Endothelial cell of umbilical vein (primary cell): ENCODE measurements at regions not wholly inside any gene's neighbourhood (a gene's known extent, or its start where the extent isn't known, plus 50 kb on each side); places are given as distances from the start of the nearest gene placed in this dataset.

ENCODE experiments used
- BruUV-seq: library from RNA; stranded (reverse); fragments of 400-500 nt; replicated peaks from 2 replicates; lab custom pipeline; 2021; lab: Mats Ljungman, UMichigan
- CTCF ChIA-PET: fragments of 300-600, 350-600 bp; sonication (Branson Sonifier 250); formaldehyde crosslinking; loops from one replicate; lab custom pipeline; 2021; ENCODE audit warnings: antibody characterized with exemption, inconsistent platforms; lab: Charles Lee
- POLR2A ChIA-PET: fragments of 300-600, 350-600 bp; sonication (Branson Sonifier 250); formaldehyde crosslinking; loops from one replicate; lab custom pipeline; 2021; ENCODE audit warnings: antibody characterized with exemption, inconsistent platforms; lab: Charles Lee
- DNase-seq: peaks from one replicate; pipeline ENCODE4 v3.0.0-alpha.2; 2011; ENCODE audit warnings: low read depth, low spot score
- FAIRE-seq: peaks from 2 replicates; lab custom pipeline; 2011; peaks lifted over from hg19 to GRCh38; lab: Jason Lieb, UNC
- H2AFZ ChIP-seq: 2 replicates; pipeline ENCODE4 v1.6.0; 2012; ENCODE audit warnings: low read depth, low read length, control low read depth, inconsistent platforms
- H3K27ac ChIP-seq: 2 replicates; pipeline ENCODE4 v1.5.1; 2011; ENCODE audit warnings: low read depth, mild to moderate bottlenecking, control low read depth, low read length, moderate library complexity; ENCODE audit not compliant: insufficient read depth
- H3K27me3 ChIP-seq, 2 experiments: 2 replicates each; pipeline versions ENCODE4 v1.6.0 to v1.6.1; 2011; ENCODE audit warnings: low read length in 2 of 2, mixed read lengths in 1 of 2; ENCODE audit not compliant: control insufficient read depth in 2 of 2, insufficient read depth in 2 of 2
- H3K36me3 ChIP-seq, 2 experiments: 2 replicates in 1 of 2; 3 replicates in 1 of 2; pipeline ENCODE4 v1.5.1; 2011; ENCODE audit warnings: low read length in 2 of 2, mild to moderate bottlenecking in 1 of 2, moderate library complexity in 1 of 2; ENCODE audit not compliant: control insufficient read depth in 2 of 2, insufficient read depth in 2 of 2; ENCODE audit errors: extremely low read depth in 1 of 2
- H3K4me1 ChIP-seq: 3 replicates; pipeline ENCODE4 v1.5.1; 2011; ENCODE audit warnings: mild to moderate bottlenecking, low read length; ENCODE audit not compliant: control insufficient read depth, insufficient read depth; ENCODE audit errors: extremely low read depth
- H3K4me2 ChIP-seq: 2 replicates; pipeline ENCODE4 v1.6.1; 2011; ENCODE audit warnings: low read length, control low read depth, mixed read lengths; ENCODE audit not compliant: insufficient read depth
- H3K4me3 ChIP-seq, 3 experiments: fragments of 200-600 bp in 1 of 3; sonication (generic), shearing (Covaris generic) in 1 of 3; replicated peaks in 1 of 3; 2 replicates each; pipeline ENCODE4 v1.5.1; 2011 to 2016; ENCODE audit warnings: control low read depth in 3 of 3, low read length in 3 of 3, mild to moderate bottlenecking in 2 of 3, inconsistent platforms in 1 of 3, low read depth in 1 of 3, moderate library complexity in 1 of 3; ENCODE audit not compliant: insufficient read depth in 1 of 3
- H3K79me2 ChIP-seq: 2 replicates; pipeline ENCODE4 v1.6.0; 2012; ENCODE audit warnings: low read length, inconsistent platforms; ENCODE audit not compliant: control insufficient read depth, insufficient read depth
- H3K9ac ChIP-seq: replicated peaks from 2 replicates; pipeline ENCODE3; 2011; ENCODE audit warnings: low read length, control low read depth; ENCODE audit not compliant: insufficient read depth; ENCODE audit errors: extremely low read depth
- H3K9me1 ChIP-seq: replicated peaks from 3 replicates; pipeline ENCODE4 v1.6.0; 2011; ENCODE audit warnings: mild to moderate bottlenecking, low read length; ENCODE audit not compliant: control insufficient read depth, insufficient read depth; ENCODE audit errors: extremely low read depth
- H3K9me3 ChIP-seq: replicated peaks from 2 replicates; pipeline ENCODE4 v1.5.1; 2012; ENCODE audit warnings: low read length, inconsistent platforms; ENCODE audit not compliant: control insufficient read depth, insufficient read depth
- H4K20me1 ChIP-seq: replicated peaks from 2 replicates; pipeline ENCODE3; 2011; ENCODE audit warnings: mild to moderate bottlenecking, low read length; ENCODE audit not compliant: control insufficient read depth, insufficient read depth; ENCODE audit errors: extremely low read depth
- EZH2 ChIP-seq: IDR thresholded peaks from 2 replicates; pipeline ENCODE4 v1.6.1; 2012; ENCODE audit warnings: borderline replicate concordance, low read depth, mild to moderate bottlenecking, moderate library complexity, low read length, inconsistent platforms; ENCODE audit not compliant: severe bottlenecking
- FOS ChIP-seq: IDR thresholded peaks from 2 replicates; pipeline ENCODE4 v1.6.1; 2011; ENCODE audit warnings: mild to moderate bottlenecking, low read length, moderate library complexity, borderline replicate concordance; ENCODE audit not compliant: insufficient read depth
- GATA2 ChIP-seq: IDR thresholded peaks from 2 replicates; pipeline ENCODE4 v1.7.0; 2011; ENCODE audit warnings: low read depth, mild to moderate bottlenecking, moderate library complexity, mixed read lengths, low read length; ENCODE audit not compliant: insufficient read length, insufficient read depth
- JUN ChIP-seq: IDR thresholded peaks from 2 replicates; pipeline ENCODE4 v1.6.1; 2011; ENCODE audit warnings: borderline replicate concordance, low read depth; ENCODE audit not compliant: insufficient read length, insufficient read depth
- MYC ChIP-seq: IDR thresholded peaks from one replicate; pipeline ENCODE4 v1.6.1; 2011; ENCODE audit warnings: mild to moderate bottlenecking, low read depth, low read length
- POLR2A ChIP-seq: IDR thresholded peaks from 2 replicates; pipeline ENCODE4 v1.6.1; 2012; ENCODE audit warnings: low read depth, mild to moderate bottlenecking, control low read depth, low read length
- POLR2AphosphoS5 ChIP-seq: IDR thresholded peaks from 2 replicates; pipeline ENCODE4 v1.6.1; 2012; ENCODE audit warnings: low read depth, mild to moderate bottlenecking, control low read depth, low read length, moderate library complexity; ENCODE audit not compliant: insufficient read depth
- dilution Hi-C: fragments of 300-500 bp; cut with MboI; formaldehyde crosslinking; loops from one replicate; pipeline ENCODE4 v1.15.0; 2019; ENCODE audit warnings: low sequenced_read_pairs; ENCODE audit not compliant: extremely low pct_ligation_motif_present
- intact Hi-C: fragments of 100-400 bp; cut with micrococcal nuclease; formaldehyde crosslinking; loops from one replicate; pipeline ENCODE4 v1.10.0; 2022
- TF ChIP-seq, protein P1 (sequence below): IDR thresholded peaks from 2 replicates; pipeline ENCODE4 v1.6.1; 2011; ENCODE audit not compliant: insufficient read depth, insufficient read length
- TF ChIP-seq, protein P2 (sequence below), 2 donors: IDR thresholded peaks; 1 replicate in 1 of 2; 2 replicates in 1 of 2; pipeline ENCODE4 v1.5.1; 2011; ENCODE audit warnings: low read length in 2 of 2, mild to moderate bottlenecking in 2 of 2, moderate library complexity in 2 of 2, control low read depth in 1 of 2, inconsistent platforms in 1 of 2, low read depth in 1 of 2; ENCODE audit not compliant: insufficient read depth in 1 of 2; ENCODE audit errors: extremely low read depth in 1 of 2

DNA sequence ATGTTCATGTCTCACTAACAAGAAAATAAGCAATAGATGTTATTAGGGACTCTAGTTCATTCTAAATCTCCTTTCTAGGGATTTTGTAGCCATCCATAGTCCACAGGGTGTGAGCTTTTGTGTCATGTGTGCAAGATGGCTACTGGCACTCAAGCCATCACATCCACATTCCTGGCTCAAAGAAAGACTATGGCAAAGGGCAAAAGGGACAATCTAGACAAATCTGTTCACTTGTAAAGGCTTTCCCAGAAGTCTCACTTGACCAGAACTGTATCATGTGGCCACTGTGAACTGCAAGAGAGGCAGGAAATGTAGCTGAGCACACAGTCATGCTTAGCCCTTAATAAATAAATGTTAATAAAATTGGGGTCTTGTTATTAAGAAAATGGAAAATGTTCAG, 212.6 kb upstream of the EXOC2 start:
- ChIA-PET POLR2A (no interaction called here), CTCF (no interaction called here)
- H3K4me1 ChIP-seq: no peaks in the 10 kb centered on the region
- H3K36me3 ChIP-seq: no peaks in the 10 kb centered on the region
- H3K9me1 ChIP-seq: no peaks in the 10 kb centered on the region
- no peak overlapping the region for H3K4me2 ChIP-seq
- DNase-seq (no peak), FAIRE-seq (no peak)
- no peaks in the 10 kb centered on the region for H3K27me3 ChIP-seq
- H4K20me1 ChIP-seq: no peaks in the 10 kb centered on the region
- H3K9me3 ChIP-seq: no peaks in the 10 kb centered on the region
- no peak overlapping the region for H2AFZ ChIP-seq
- intact Hi-C loops: no loop called here
- H3K9ac ChIP-seq: no peak overlapping the region
- H3K27ac ChIP-seq: no peak overlapping the region
- dilution Hi-C loops: no loop called here
- no peak overlapping the region for H3K4me3 ChIP-seq
- TF ChIP-seq MYC: no peak
- no peak for TF ChIP-seq GATA2
- TF ChIP-seq, protein P1, sequence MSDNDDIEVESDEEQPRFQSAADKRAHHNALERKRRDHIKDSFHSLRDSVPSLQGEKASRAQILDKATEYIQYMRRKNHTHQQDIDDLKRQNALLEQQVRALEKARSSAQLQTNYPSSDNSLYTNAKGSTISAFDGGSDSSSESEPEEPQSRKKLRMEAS: no peak
- no peak for TF ChIP-seq POLR2AphosphoS5
- TF ChIP-seq EZH2: no peak
- TF ChIP-seq FOS: no peak
- no peaks in the 10 kb centered on the region for H3K79me2 ChIP-seq
- BruUV-seq: no TSS peak

DNA sequence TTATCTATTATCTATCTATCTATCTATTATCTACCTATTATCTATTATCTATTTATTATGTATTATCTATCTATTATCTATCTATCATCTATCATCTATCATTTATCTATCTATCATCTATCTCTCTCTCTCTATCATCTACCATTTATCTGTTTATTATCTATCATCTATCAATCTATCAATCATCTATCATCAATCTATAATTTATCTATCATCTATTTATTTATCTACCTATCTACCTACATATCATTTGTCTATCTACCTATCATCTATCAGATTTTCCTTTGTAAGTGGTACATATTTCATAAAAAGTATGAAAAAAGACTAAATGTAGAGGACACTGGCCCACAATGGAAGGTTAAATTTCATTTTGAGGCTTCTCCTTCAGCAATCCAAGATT, 212.1 kb upstream of the EXOC2 start:
- Histone ChIP-seq H3K36me3 (no peaks in the 10 kb centered on the region), H3K9me1 (no peaks in the 10 kb centered on the region), H2AFZ (no peak overlapping the region), H4K20me1 (no peaks in the 10 kb centered on the region), H3K9me3 (no peaks in the 10 kb centered on the region), H3K9ac (no peak overlapping the region), H3K27me3 (no peaks in the 10 kb centered on the region), H3K79me2 (no peaks in the 10 kb centered on the region), H3K4me2 (no peak overlapping the region), H3K4me3 (no peak overlapping the region), H3K27ac (no peak overlapping the region), H3K4me1 (no peaks in the 10 kb centered on the region)
- FAIRE-seq: no peak
- ChIA-PET POLR2A (no interaction called here), CTCF (no interaction called here)
- DNase-seq: no peak
- dilution Hi-C loops (no loop called here), intact Hi-C loops (no loop called here)
- BruUV-seq: no TSS peak
- TF ChIP-seq POLR2A (no peak), FOS (no peak), JUN (no peak), POLR2AphosphoS5 (no peak), GATA2 (no peak)
- TF ChIP-seq, protein P1: no peak
- TF ChIP-seq, protein P2, sequence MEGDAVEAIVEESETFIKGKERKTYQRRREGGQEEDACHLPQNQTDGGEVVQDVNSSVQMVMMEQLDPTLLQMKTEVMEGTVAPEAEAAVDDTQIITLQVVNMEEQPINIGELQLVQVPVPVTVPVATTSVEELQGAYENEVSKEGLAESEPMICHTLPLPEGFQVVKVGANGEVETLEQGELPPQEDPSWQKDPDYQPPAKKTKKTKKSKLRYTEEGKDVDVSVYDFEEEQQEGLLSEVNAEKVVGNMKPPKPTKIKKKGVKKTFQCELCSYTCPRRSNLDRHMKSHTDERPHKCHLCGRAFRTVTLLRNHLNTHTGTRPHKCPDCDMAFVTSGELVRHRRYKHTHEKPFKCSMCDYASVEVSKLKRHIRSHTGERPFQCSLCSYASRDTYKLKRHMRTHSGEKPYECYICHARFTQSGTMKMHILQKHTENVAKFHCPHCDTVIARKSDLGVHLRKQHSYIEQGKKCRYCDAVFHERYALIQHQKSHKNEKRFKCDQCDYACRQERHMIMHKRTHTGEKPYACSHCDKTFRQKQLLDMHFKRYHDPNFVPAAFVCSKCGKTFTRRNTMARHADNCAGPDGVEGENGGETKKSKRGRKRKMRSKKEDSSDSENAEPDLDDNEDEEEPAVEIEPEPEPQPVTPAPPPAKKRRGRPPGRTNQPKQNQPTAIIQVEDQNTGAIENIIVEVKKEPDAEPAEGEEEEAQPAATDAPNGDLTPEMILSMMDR (IDR thresholded peaks at IDR 0.05; ENCODE audit: extremely low read depth in 1 of 2, insufficient read depth in 1 of 2, low read depth in 1 of 2, low read length in 2 of 2): no peak
